ENCODE measurements at regions not wholly inside any gene's neighbourhood (a gene's known extent, or its start where the extent isn't known, plus 50 kb on each side); places are given as distances from the start of the nearest gene placed in this dataset.

GRCh38 chr1:233527818-233528217 is 86.1 kb upstream of the KCNK1 start:
- TF ChIP-seq POLR2AphosphoS5 (IDR thresholded peaks at IDR 0.05) (no peak), CTCF (IDR thresholded peaks at IDR 0.05) (no peak)
